HG03097 (cell line): ENCODE measurements at regions not wholly inside any gene's neighbourhood (a gene's known extent, or its start where the extent isn't known, plus 50 kb on each side); places are given as distances from the start of the nearest gene placed in this dataset.

Experiments
- ATAC-seq: cut with Tn5 transposase; IDR thresholded peaks from one replicate; pipeline ENCODE4 v1.9.1; 2021; ENCODE audit not compliant: unreplicated experiment, low FRiP score

DNA sequence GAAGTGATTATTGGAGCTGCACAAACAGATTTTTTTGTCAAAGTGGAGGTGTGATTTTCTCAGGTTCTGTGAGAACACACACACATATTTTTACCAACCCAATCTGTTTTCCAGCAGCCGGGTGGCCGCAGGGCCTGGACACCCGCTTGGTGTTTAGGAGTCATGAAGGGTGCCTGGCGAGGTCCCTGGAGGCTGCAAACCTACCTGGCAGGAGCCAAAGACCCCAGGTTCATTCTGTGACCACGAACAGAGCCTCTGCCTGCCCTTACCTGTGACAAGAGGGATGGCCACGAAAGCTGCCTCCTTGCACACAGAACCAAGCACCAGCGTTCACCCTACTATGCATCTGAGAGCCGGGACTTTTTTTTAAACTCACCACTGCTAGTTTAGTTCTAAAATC, 64.3 kb upstream of the ID2 start:
- no peak for ATAC-seq

DNA sequence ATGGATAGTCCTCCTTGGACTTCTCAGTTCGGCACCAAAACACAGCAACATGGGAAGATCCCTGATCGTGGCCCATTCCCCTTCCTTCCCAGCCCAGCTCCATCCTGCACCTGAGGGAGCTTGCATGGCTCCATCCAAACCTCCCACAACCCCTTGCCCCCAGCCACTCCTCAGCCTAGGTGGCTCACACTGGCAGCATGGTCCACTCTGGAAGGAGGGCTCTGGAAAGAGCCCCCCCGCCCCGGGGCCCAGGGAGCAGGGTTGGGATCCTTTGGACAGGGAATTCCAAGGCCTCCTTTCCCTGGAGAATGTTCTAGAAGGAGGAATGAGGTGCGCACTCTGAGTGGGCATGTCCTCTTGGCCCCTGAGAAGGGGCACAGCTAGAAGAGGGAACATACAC, 62.8 kb upstream of the ID2 start:
- no peak for ATAC-seq

DNA sequence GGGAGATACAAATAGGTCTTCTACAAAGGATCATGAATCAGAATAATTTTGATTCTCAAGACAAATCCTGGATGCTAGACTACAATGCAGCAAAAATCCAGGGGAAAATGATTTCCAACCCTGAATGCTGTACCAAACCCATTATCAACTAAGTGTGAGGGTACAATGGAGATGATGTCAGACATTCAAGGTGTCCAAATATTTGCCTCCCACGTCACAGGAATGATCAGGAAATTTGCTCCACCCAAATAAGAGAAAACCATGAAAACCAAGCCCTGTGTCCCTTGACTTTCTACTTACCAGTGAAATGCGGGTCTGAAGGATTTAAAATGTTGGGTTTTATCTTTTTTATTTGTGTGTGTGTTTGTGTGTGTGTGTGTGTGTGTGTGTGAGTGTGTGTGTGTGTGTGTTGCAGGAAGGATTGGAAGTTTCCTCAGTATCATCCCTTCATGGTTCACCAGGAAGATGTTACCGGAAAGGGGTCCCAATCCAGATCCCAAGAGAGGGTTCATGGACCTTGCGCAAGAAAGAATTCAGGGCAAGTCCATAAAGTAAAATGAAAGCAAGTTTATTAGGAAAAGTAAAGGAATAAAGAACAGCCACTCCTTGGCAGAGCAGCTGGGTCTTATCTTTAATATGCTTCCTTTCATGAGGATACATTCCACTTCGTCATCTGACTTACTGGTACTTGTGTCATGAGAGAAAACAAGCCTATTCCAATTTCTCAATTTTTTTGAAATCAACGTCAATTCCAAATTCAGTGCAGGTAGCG, 61.1 kb upstream of the ID2 start:
- no peak for ATAC-seq

DNA sequence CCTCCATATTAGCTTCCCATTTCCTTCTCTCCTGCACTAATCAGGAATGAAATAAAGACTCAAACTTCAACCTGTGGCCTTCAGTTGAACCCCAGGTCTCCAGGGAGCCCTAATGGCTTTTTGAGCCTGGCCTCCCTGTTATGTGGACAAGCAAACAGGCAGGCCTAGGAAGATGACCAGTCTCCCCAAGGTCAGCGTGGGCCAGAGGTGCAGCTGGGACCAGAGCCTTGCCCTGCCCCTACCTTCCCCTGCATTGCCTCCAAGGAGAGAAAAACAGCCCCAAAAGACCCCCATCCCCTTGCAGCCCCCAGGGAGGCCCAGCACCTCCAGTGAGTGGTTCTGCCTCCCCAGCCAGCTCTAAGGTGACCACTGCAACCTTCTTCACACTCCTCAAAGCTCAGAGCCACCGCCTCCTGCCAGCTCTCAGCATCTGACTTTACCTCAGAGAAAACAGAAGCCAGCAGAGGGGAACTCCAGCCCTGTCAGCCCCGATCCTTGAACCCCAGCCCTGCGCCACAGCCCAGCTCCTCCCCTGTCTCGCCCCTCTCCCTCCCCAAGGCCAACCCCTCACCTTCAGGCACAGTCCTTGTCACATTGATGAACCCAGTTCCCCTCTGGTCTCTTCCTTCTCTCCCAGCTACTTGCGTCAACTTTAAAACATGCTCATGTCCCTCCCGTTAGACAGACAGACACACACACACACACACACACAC, 59.5 kb upstream of the ID2 start:
- no peak for ATAC-seq

DNA sequence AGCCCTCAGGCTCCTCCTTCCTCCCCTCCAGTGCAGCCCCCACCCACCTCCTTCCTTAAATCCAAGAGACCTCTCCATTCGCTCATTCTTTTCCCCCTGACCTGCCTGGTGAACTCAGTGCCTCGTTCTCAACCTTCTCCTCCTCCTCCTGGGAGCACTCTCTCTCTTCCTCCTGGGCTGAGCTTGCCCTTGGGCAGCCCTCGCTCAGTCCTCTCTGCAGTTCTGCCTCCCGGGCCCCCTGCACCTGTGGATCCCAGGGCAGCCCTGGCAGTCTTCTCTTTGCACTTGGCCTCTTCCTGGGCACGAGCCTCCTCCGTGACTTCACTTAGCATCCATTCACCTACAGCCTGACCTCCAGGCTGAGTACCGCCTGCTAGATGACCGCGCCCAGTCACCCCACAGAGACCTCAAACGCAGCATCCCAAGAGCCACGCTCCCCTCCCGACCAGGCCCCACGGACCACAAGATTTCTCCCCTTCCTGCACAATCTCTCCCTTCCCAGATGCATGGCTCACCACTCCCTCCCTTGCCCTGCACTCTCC, 58.9 kb upstream of the ID2 start:
- ATAC-seq, result no peak

DNA sequence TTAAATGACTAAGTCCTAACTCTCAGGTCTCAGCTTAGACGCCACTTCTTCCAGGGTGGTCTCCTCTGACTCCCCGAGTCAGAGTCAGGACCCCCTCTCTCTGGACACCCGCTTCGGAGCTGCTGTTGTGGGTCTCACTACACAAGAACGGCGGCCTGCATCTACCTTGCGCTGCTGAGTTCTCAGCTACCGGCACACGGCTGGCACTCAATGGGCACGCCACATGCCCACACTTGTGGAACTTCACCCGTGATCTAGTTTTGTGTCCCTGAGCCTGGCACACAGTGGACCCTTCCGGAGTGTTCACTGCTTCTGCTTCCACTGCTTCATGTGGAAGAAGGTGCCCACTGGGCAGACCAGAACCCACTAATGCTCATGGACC, 58.3 kb upstream of the ID2 start:
- no peak for ATAC-seq

DNA sequence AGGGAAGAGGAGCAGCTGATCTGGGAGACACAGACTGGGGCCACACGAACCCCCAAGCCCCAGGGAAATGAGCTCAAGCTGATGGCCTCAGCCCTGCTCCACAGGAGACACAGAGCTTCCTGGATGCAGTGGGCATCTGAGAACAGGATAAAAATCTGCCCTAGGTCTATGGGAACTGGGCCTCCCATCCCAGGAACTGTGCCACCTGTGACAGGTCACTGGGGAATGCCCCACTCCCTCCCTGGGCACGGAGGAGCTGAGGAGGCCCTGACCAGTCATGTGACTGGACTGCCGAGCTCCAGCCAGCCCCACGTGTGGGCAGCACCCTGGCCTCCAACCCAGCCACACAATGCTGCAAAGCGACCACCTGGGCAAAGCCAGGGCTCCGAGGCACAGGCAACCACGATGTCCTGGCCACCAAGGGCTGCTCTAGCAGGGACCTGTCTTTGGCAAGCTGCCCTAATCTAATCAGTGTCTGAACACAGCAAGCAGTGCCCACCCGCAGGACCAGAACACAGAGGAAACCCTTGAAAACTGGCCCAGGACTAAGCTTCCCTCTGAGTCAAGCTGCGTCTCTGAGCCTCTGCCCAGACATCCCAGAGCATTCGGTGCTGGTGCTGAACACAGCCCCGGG, 57.8 kb upstream of the ID2 start:
- ATAC-seq, result no peak

DNA sequence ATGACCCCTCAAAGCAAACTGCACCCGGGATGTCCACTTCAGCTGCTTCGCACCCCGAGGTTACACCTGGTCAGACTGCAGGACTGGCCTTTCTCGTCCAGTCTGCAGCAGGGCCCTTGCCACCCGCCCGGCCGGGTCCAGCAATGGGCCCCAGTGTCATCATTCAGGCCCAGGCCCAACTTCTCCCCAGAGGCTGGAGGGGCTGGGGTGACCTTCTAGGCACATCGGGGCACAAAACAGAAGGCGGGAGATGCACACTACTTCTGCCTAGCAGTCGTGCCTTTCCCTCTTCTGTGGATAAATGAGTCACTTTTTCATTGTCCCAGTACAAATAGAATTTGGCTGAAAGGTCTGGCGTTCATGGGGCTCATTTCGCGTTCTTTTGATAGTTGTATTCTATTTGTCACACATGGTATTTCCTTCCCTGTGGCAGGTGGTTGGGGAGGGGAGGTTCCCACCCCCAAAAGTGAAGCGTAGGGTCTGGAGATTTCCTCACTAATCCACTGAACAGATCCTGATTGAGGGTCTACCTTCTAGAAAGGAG, 56.9 kb upstream of the ID2 start:
- no peak for ATAC-seq

DNA sequence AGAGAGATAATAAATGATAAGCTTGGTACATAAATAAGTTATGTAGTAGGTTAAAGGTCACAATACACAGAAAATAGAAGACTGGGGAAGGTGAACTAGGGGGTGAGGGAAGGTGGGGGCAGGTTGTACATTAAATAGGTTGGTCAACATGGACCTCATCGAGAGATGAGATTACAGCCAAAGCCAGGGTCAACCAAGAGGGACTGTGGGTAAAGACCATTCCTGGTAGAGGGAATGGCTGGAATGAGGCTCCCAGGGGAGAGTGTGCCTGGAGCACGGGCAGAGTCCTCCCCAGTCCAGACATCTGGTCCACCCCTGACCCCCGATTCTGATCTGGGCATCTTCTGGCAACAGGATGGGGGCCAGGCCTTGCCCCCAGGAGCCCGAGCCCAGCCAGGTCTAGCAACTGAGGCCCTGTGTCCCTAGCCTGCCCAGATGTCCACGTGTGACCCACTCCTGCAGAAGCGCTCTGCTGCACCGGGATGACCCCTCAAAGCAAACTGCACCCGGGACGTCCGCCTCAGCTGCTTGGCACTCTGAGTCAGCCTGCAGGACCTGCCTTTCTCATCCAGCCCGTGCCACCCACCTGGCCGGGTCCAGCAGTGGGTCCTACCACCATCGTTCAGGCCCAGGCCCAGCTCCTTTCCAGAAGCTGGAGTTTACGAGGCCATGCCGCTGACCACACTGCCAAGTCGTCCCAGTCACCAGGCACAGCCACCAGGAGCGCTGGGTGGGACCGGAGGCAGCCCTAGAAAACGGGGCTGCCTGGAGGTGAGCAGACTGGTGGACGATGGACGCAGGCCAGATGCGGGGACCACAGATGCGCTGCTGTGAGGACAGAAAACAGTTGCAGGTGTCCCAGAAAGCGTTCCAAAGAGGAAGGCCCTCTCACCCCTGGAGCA, 56.2 kb upstream of the ID2 start:
- ATAC-seq, result no peak

DNA sequence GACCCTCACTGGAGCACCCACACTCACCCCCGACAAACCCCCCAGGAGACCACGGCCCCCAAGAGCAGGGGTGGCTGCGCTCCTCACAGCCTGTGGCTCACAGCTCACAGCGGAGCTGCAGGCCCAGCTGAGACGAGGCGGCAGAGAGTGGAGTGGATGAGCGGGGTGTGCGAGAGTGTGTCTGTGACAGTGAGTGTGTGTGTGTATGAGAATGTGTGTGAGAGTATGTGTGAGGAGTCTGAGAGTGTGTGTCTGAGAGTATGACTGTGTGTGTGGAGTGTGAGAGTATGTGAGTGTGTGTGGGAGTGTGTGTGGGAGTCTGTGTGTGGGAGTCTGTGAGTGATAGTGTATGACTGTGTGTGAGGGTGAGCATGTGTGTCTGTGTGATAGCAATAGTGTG, 55.3 kb upstream of the ID2 start:
- ATAC-seq, result no peak

DNA sequence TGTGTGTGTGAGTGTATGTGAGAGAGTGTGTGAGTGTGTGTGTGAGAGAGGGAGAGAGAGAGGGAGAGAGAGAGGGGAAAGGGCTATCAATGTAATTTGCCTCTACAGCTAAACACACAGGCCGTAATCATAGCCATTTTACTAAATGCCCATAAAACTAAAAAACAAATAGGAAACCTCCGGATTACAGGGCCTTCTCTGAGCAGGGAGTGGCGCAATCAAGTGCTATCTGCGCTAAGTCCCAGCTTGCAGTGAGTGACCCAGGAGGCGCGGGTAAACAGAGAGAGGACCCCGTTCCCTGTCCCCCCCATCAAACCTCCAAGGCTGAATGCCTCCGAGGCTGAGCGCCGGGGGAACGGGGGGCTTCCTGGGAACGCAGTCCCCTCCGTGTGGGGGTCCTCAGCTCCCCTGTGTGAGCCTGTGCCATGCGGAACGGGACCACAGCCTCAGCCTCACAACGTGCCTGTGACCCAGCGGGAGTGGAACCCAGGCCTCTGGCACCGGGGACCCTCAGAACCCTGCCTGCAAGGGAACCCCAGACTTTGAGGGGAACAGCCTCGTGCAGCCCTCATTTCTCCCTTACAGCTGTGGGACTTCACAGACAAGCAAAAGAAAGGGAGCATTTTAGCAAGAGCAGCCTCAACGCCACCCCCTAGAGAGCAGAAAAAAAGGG, 54.7 kb upstream of the ID2 start:
- ATAC-seq, result no peak

DNA sequence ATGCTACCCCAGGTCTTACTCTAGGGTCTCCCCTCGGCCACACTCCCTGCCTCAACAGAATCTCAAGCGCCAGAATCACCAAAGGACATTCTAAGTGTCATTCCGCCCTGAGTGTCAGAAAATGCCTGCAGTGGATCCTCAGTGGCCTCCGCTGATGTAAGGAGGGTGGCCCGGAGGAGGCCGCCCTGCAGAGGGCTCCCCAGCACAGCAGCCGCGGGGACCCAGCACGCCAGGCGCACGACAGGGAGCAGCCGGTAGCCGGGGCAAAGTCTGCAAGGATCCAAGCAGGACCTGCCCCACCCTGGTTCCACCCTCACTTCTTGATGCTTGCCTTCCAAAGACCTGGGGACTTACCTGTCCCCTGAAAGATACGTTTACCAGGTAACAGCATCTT, 54.2 kb upstream of the ID2 start:
- no peak for ATAC-seq

DNA sequence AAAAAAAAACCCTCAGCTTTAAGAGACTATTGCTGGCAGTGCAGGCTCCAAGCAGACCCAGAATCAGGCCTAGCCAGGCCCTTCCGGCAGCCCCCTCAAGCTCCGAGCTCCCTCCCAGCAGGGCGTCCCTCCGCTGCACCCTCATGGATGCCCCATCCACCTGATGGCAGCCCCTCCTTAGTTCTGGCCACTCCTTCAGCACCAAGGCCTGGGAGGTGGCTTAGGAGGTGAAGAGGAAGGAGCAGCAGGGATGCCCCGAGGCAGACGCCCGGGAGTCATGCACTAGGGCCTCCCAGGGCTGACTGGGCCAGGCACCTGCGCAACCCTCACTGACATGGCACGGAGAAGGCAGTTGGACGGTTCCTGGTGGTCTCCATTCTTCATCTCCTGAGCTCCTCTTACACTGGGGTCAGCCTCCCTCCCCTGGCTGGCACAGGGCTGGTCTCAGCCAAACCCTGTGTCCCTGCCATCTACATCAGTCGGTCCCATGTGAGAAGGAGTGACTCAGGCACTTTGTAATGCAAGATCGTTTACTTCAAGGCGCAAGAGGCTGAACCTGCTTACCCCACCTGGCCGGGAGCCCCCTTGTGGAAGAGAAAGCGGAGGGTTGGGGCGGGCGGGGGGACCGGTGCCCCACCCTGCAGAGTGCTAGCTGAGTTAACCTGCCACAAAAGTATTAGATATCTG, 53.5 kb upstream of the ID2 start:
- no peak for ATAC-seq

DNA sequence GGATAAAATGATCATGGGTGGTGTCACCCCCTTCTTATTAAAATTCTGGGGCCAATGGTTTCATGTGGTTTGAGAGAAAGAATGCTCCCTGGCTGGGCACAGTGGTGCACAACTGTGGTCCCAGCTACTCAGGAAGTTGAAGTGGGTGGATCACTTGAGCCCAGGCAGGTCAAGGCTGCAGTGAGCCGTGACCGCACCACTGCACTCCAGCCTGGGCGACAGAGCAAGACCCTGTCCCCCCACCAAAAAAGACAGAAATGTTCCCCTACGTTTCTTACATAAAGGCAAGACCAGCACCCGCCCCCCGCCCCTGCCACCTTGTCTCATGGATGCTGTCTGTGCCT, 53.0 kb upstream of the ID2 start:
- ATAC-seq, result no peak

DNA sequence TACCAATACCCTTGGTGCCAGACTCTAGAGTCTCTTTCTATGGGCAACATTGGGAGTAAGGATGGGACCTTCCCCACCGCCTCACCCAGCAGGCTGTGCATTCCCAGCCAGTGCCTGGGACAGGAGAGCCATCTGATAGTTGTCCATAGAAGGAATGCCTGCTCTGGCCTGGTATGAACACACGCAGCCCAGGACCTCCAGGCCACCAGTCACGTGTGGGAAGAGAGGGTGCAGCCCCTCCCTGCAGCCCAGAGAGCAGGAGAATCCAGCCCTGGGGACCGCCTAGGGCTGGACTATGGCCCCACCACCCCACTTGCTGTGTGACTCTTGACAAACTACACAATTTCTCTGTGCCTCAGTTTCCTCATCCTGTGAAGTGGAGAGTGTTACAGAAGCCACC, 52.5 kb upstream of the ID2 start:
- ATAC-seq, result no peak

DNA sequence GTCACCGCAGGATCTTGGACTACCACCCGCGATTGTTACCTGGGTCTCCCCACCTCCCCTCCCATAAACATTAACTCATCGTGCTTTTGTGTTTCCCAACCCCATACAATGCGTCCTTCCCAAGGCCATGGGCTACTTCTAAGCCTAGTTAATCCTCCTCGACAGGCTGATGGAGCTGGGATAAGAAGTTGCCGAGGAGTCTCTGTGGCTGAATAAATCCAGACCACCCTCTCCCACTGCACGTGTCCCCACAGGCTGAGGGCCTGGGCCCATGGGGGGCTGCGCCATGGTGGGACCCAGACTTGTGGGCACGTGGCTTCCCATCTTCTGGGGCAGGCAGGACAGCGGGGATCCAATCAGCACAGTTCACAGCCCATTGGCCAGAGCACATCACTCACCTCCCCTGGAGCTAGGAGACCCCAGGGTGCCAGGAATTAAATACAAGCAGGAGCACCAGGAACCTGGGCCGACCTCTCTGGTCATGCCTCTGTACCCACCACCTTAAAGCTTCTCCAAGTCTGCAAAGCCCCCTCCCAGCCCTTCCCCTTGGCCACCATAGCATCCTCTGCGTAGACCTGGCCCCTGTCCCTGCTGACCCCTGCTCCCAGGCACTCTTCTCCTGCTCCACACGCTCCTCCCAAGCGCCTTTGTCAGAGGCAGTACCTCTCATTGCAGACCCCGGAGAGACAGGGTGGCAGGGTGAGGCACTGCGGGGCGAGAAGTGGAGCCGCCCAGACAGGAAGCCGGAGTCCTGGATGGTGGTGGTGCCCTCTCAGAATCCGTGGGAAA, 51.0 kb upstream of the ID2 start:
- ATAC-seq, result no peak

DNA sequence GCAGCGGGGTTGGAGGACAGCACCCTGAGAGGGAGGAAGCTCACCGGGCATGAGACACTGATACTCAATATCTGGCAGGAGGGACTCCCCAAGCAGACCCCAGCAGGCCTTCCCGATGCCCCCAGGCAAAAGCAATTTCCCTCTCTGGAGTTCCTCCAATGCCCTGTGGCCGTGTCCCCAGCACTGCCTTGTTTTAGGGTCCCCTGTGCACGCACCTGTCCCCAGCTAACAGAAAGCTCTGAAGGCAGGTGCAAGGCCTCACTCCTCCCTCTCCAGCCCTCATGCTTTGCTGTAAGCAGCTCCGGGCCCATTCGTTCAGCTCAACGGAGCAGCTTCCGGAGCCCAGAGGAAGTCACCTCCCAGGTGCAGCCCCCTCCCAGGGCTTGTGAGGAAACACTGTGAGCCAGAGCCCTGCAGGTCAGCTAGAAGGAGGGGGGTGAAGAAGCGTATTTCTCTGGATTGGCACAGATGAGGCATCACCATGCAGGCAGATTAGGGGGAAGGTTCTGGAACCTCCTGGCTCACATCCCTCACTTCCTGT, 50.3 kb upstream of the ID2 start:
- ATAC-seq, result no peak
